Stimulated activated naive CD8-positive, alpha-beta T cell treated with anti-CD3 and anti-CD28 coated beads, Interleukin-15, Interleukin-2, amounts not matched to agents 100 U/mL and 50 U/mL, for 24 hours (primary cell): ENCODE measurements at regions not wholly inside any gene's neighbourhood (a gene's known extent, or its start where the extent isn't known, plus 50 kb on each side); places are given as distances from the start of the nearest gene placed in this dataset.
A peak's percentile ranks its signal among the peaks of the same experiment; 100 is the strongest.
"Not testable (repeated sequence)": the region's sequence is repeated elsewhere in the genome, so short reads cannot be mapped to it uniquely, and the experiment has no call there.

ENCODE experiments used
- ATAC-seq: fragments of 150-1000 bp; cut with Tn5 transposase; one replicate; pipeline ENCODE4 v1.10.0; 2021
- DNase-seq: peaks from one replicate; pipeline ENCODE4 v3.0.0; 2021

DNA sequence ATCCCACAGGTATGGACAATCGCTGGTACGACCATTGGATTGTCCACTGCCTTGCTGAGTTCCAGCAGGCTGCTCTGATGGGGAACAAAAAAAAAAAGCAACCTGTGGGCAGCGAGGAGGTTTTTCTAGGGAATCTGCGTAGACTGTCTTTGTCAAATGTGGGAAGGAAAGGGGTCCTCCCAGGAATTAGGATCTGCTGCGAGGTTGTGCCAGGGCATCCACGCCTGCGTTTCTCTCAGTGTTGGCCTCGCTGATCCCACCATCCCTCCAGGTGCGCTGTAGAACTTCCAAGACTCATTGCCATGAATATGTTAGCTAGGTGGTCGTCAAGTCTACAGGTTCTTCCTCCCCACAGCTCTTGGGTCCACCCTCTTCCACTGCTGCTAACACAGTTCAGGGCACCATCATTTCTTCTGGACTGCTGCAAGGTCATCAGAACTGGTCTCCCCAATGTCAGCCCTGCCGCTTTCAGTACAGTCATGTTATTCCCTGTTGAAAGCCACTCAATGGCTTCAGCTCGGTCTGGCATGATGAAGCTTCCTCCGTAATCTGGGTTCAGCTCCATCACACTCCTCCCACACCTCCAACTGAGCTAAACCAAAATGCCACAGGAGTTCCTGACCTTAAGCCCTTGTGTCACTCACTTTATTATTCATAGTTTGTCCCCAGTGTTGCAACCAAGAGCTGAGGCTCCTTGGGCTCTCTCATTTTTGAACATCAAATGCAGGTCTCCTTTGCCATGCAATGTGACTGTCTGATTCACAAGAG, 79.5 kb upstream of the DMRT1 start:
- ATAC-seq = peak; percentile 12
- DNase-seq = no peak

DNA sequence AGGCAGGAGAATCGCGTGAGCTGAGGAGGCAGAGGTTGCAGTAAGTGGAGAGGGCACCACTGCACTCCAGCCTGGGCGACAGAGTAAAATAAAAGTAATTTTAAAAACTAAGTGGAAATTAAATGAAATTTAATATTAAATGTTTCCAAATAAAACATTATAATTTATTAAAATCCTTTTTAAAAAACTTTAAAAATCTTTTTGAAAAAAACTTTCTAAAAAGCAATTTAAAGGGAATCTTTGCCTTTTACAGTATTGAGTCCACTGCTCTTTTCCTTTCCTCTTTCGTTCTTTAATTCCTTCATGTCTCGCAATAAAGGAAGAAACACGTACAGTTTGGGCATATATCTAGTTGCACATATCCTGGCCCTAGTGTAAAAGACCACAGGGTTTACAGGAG, 77.8 kb upstream of the DMRT1 start:
- DNase-seq = no peak
- no peak for ATAC-seq

DNA sequence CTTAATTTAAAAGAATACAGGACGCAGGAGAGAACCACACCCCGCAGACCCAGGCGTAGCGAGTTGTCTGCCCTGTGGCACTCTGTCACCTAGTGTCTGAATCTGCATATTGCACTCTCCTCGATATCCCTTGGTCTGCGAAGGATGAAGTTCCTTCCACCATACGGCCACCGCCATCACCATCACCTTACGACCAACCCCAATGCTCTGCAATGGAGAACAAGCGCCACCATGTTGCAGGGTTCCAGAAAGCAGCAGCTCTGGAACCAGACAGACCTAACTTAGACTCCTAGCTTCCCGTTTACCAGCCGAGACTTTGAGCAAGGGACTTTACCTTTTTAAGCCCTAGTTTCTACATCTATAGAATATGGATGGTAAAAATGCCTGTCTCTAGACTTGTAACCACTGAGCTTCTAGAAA, 77.4 kb upstream of the DMRT1 start:
- peak; percentile 40 for DNase-seq
- ATAC-seq = peak; percentile 93

- ATAC-seq (no peak), DNase-seq (no peak)
These were observed 76.5 kb upstream of the DMRT1 start for GRCh38 chr9:764986-765385.

- not testable (repeated sequence) for DNase-seq, ATAC-seq
These were observed 74.4 kb upstream of the DMRT1 start for GRCh38 chr9:767061-767561.

- no peak for DNase-seq
- ATAC-seq = no peak
These were observed 65.4 kb upstream of the DMRT1 start for GRCh38 chr9:776086-776485.

GRCh38 chr9:777978-778377, 63.5 kb upstream of the DMRT1 start:
- ATAC-seq = no peak

DNA sequence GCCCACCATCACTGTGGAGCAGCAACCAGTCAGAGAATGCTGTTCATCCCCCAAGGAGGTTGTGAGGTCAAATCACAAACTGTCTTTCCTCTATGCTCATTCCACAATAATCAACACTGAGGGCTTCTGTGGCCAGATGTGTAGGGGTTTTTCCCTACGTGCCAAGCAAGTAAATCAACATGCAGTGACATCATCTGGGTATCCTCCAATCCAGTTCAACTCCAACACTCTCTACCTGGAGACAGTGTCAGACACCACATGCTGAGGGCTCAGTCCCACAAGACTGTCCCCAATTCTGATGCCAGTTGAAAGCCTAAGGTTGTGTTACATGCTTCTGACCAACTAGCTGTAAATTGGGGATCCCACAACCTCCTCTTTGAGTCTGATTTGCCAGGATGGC, 57.3 kb upstream of the DMRT1 start:
- no peak for DNase-seq
- ATAC-seq = no peak

More at GRCh38 chr9:777978-778377, 63.5 kb upstream of the DMRT1 start:
- no peak for DNase-seq

GRCh38 chr9:784916-785315, 56.6 kb upstream of the DMRT1 start:
- DNase-seq = no peak
- no peak for ATAC-seq

DNA sequence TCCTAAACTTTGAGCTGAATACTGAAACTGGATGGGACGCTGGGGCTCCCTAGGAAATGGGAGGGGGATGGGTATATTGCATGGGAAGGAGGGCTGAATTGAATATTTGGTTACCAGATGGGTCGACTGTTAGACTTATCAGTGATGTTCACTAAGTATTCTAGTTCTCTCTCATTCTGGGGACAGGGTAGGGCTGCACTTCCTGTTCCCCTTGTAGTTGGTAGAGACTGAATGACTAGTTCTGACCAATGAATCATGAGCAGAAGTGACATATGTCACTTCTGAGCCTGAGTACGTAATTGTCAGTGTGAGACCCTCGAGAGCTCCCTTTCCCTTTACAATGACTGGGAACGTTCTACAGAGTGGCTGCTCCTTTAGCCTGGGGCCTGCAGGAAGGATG, 55.5 kb upstream of the DMRT1 start:
- no peak for DNase-seq
- ATAC-seq = peak; percentile 52

- ATAC-seq = no peak
- DNase-seq = no peak
These were observed 55.1 kb upstream of the DMRT1 start for GRCh38 chr9:786405-786804.

DNA sequence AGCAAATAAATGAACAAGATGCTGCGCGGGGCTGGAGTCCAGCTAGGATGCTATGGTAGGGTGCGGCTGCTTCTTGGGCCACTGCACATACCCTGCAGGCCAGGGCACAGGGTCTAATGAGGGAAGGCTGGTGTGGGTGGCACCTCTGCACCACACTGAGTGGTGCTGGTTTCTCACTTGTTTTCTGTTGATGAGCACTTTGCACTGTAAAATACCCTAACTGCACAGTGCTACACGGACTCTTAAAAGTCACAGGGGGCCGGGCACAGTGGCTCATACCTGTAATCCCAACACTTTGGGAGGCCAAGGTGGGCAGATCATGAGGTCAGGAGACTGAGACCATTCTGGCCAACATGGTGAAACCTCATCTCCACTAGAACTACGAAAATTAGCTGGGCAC, 52.7 kb upstream of the DMRT1 start:
- ATAC-seq = no peak

More for the DNA sequence above, 52.7 kb upstream of the DMRT1 start:
- no peak for DNase-seq
